Peyer's patch (tissue), 4 donors: ENCODE measurements at regions not wholly inside any gene's neighbourhood (a gene's known extent, or its start where the extent isn't known, plus 50 kb on each side); places are given as distances from the start of the nearest gene placed in this dataset.

Source experiments
- DNase-seq, 3 donors: peaks; one replicate each; pipeline ENCODE4 v3.0.0-alpha.2; 2017 to 2019
- H3K27ac ChIP-seq, 4 donors: fragments of 200-600 bp; sonication (generic); one replicate each; pipeline ENCODE4 v1.5.1; 2016 to 2019
- H3K27me3 ChIP-seq, 2 donors: fragments of 200-600 bp; sonication (generic); one replicate each; pipeline ENCODE4 v1.5.1; 2019
- H3K36me3 ChIP-seq, 3 donors: fragments of 200-600 bp; sonication (generic); one replicate each; pipeline ENCODE4 v1.5.1; 2016 to 2019
- H3K4me1 ChIP-seq, 4 donors: fragments of 200-600 bp; sonication (generic); one replicate each; pipeline ENCODE4 v1.5.1; 2016 to 2019
- H3K4me3 ChIP-seq, 4 donors: fragments of 200-600 bp; sonication (generic); 1 replicate in 3 of 4; 2 replicates in 1 of 4; pipeline ENCODE4 v1.5.1; 2016 to 2019; ENCODE audit warnings: mild to moderate bottlenecking in 1 of 4
- H3K9me3 ChIP-seq, 4 donors: fragments of 200-600 bp; sonication (generic); one replicate each; pipeline ENCODE4 v1.5.1; 2016 to 2019; ENCODE audit warnings: mild to moderate bottlenecking in 1 of 4
- CTCF ChIP-seq, 6 experiments: fragments of 450-650 bp in 4 of 6; fragments of 200-600 bp in 2 of 6; sonication (generic) in 1 of 6; IDR thresholded peaks; one replicate each; pipeline ENCODE4 v1.5.1; 2017 to 2019; ENCODE audit warnings: antibody characterized with exemption in 6 of 6, mild to moderate bottlenecking in 3 of 6, moderate library complexity in 1 of 6
- POLR2A ChIP-seq, 2 donors: fragments of 450-650 bp; IDR thresholded peaks; one replicate each; pipeline ENCODE4 v1.5.1; 2017; ENCODE audit warnings: antibody characterized with exemption in 2 of 2, mild to moderate bottlenecking in 2 of 2, moderate library complexity in 2 of 2

GRCh38 chr11:131232261-131232660 lies 138.2 kb upstream of the NTM start:
- H3K36me3 ChIP-seq: no peaks in the 10 kb centered on the region
- no peak overlapping the region for H3K27ac ChIP-seq
- DNase-seq: no peak
- no peaks in the 10 kb centered on the region for H3K9me3 ChIP-seq
- no peaks in the 10 kb centered on the region for H3K27me3 ChIP-seq
- H3K4me1 ChIP-seq: no peaks in the 10 kb centered on the region
- H3K4me3 ChIP-seq: no peak overlapping the region
- no peak for TF ChIP-seq CTCF (IDR thresholded peaks at IDR 0.05)
- no peak for TF ChIP-seq POLR2A (IDR thresholded peaks at IDR 0.05)

GRCh38 chr11:131234221-131234620 lies 136.2 kb upstream of the NTM start:
- no peaks in the 10 kb centered on the region for H3K4me1 ChIP-seq
- H3K4me3 ChIP-seq: no peak overlapping the region
- no peaks in the 10 kb centered on the region for H3K36me3 ChIP-seq
- DNase-seq: no peak
- H3K27ac ChIP-seq: no peak overlapping the region
- no peak for TF ChIP-seq CTCF (IDR thresholded peaks at IDR 0.05)
- H3K9me3 ChIP-seq: no peaks in the 10 kb centered on the region
- no peaks in the 10 kb centered on the region for H3K27me3 ChIP-seq

DNA sequence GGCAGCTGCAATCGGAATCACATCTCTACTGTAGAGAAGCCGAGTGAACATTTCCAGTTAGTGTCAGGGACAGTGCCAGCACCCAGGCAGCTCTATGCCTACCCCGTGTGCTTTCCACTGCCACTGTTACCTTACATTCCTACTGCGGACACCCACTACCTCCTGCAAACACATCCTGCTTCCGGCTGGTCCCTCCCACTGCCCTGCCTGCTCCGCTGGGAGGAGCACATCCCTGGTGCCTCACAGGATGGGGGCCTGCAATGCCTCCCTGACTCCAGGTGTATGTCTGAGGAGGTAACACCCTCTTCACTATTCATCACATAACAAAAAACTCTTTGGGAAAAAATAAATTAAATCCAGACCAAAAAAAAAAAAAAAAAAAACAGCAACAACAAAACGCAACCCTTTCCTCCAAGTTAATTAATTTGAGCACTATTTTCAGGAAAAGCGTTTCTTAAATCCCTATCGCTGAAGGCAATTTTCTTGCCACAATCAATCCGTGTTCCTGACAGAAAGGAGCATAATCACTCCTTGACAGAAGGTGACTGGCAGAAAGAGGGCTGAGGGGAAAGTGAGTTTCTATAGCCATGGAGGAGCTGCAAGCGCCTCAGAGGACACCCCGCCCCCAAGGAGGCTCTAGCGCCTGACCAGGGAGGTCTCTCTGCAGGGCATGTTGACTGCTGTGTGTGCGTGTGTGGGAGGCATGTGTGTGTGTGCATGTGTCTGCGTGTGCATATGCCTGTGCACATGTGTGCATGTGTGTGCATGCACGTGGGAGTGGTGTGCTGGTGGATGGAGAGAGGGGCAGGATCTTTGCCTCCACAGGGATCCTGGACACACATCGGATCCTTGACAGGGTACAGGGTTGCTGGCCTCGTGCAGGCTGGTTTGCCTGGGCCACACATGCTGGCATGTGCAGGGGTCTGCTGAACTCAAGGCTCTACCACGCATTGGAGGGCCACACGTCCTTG lies 134.8 kb upstream of the NTM start:
- Histone ChIP-seq H3K27me3 (no peaks in the 10 kb centered on the region), H3K27ac (no peak overlapping the region), H3K36me3 (no peaks in the 10 kb centered on the region), H3K4me1 (no peaks in the 10 kb centered on the region), H3K9me3 (no peaks in the 10 kb centered on the region), H3K4me3 (no peak overlapping the region)
- TF ChIP-seq CTCF (IDR thresholded peaks at IDR 0.05) (no peak), POLR2A (IDR thresholded peaks at IDR 0.05) (no peak)
- DNase-seq: no peak

GRCh38 chr11:131240421-131240820 lies 130.0 kb upstream of the NTM start:
- H3K9me3 ChIP-seq: no peaks in the 10 kb centered on the region
- no peak overlapping the region for H3K27ac ChIP-seq
- no peaks in the 10 kb centered on the region for H3K36me3 ChIP-seq
- TF ChIP-seq CTCF (IDR thresholded peaks at IDR 0.05) (no peak), POLR2A (IDR thresholded peaks at IDR 0.05) (no peak)
- H3K4me1 ChIP-seq: no peaks in the 10 kb centered on the region
- no peak overlapping the region for H3K4me3 ChIP-seq
- no peaks in the 10 kb centered on the region for H3K27me3 ChIP-seq
- no peak for DNase-seq

- no peak for TF ChIP-seq POLR2A (IDR thresholded peaks at IDR 0.05)
- no peak for TF ChIP-seq CTCF (IDR thresholded peaks at IDR 0.05)
- no peaks in the 10 kb centered on the region for H3K9me3 ChIP-seq
- no peak overlapping the region for H3K4me3 ChIP-seq
- H3K27me3 ChIP-seq: no peaks in the 10 kb centered on the region
- no peak for DNase-seq
- H3K27ac ChIP-seq: no peak overlapping the region
- no peaks in the 10 kb centered on the region for H3K4me1 ChIP-seq
- no peaks in the 10 kb centered on the region for H3K36me3 ChIP-seq
Observed at GRCh38 chr11:131242476-131243000, 127.9 kb upstream of the NTM start.
